ENCODE measurements at regions not wholly inside any gene's neighbourhood (a gene's known extent, or its start where the extent isn't known, plus 50 kb on each side); places are given as distances from the start of the nearest gene placed in this dataset.

- DNase-seq, result no peak
Measured at GRCh38 chr3:117201901-117202774, 492.6 kb downstream of the TUSC7 start.

DNA sequence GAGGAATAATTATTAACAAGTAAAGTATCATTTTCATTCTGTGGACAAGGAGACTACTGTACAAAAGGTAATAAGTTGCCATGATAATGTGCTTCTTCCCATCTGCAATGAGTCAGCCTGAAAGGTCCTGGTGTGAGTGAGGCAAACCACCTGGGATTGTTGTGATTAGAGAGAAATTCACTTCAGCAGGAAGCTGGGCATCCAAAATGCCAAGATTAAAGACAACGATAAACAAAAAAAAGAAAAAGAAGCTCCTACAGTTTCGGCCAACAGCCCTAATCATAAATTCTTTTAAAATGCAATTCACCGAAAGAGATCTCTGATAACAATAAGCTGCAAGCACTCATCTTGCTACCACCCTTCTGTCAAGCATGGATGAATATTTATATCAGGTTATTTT is 507.8 kb downstream of the TUSC7 start:
- no peak for DNase-seq

DNA sequence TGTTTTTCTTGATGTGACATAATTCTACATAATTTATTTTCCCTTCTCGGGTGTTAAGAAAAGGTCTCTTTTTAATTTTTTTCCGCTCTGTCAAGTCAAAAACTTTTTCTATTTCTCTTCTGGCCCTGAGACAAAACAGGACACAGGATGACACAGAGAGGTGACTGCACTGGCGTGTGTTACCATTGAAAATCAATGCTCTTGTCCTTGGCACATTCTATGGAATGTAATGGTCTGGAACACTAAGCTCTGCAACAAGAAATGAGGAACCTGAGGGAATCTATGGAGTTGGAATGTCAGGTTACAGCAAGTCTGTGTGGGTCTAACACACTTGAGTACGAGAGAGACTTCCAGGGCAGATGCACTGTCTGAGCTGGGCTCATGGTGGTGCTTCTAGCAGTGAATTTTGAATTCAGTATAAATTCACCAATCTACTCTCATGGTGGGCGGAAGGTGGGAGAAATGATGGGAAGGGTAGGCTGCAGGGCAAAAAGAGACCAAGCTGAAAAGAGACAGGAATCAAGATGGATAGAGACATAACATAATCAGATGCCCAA is 508.3 kb downstream of the TUSC7 start:
- DNase-seq, result no peak

GRCh38 chr3:117218641-117219048 is 509.1 kb downstream of the TUSC7 start:
- no peak for DNase-seq

DNA sequence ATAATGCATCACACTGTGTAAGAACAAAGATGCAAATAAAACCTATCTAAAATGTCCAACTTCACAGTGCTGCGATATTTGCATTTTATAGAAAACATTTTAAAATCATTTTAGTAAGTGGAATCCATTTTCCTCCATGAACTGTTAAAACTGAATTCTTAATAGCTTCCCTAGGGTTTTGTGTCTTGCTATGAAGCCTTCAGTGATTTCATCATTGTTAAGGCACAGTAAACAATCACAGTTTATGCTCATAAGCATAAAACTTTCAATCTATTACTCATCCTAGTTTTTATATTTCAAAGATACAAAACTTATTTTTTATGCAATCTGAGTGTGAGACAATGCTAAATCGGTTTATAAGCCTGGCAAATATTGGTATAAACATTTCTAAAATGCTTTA is 509.7 kb downstream of the TUSC7 start:
- no peak for DNase-seq

- no peak for DNase-seq
Measured at GRCh38 chr3:117226932-117227331, 517.4 kb downstream of the TUSC7 start.

DNA sequence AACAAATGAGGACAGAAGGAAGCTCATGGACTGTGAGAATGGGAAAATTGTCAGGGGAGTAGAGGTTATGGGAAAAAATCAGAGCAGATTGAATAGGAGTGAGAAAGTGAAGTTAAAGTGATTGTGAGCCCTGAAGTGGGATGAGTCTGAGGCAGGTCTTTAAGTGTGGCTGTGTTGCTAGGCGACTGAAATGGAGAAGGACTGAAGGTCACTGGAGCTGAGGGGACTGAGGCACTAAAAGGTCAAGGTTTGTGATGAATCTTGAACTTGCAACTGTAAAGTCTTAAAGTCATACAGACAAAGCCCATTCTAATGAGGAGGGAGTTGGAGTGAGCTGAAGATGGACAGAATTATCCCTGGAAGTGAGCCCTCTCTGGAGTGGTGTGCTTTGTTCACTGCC is 518.9 kb downstream of the TUSC7 start:
- no peak for DNase-seq

- DNase-seq, result no peak
Measured at GRCh38 chr3:117230924-117231323, 521.3 kb downstream of the TUSC7 start.

- DNase-seq, result no peak
Measured at GRCh38 chr3:117234331-117234730, 524.8 kb downstream of the TUSC7 start.

DNA sequence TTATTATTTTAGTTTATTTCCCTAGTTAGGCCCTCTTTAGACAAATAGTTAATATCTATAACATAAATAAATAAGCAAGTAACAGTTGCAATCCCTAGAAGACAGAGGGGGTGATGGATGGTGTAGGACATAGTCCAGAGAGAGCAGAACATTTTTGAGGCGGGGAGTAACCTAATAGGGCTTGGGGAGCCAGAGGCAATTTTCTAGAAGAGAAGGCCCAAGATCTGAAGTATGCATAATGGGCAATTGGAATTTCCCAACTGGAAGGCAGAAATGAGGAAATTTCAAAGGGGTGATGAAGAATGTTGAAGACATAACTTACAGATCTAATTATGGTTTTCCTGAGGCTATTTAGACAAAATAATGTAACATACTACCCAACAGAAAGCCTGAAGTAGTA is 525.7 kb downstream of the TUSC7 start:
- DNase-seq, result no peak

DNA sequence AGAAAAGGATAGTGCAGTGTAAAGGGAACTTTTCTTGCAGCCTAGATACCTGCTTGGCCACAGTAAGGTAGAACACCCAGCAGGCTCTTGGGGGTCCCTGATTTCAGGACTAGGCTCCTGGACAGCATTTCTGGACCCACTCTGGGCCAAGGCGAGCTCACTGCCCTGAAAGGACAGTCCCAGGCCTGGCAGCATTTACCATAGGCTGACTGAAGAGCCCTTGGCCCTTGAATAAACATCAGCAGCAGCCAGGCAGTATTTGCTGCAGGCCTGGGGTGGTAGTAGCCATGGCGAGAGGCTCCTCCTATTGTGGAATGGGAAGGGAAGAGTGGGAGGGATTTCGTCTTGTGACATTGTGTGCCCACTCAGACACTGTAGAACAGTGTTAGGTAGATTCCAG is 529.2 kb downstream of the TUSC7 start:
- DNase-seq, result no peak

DNA sequence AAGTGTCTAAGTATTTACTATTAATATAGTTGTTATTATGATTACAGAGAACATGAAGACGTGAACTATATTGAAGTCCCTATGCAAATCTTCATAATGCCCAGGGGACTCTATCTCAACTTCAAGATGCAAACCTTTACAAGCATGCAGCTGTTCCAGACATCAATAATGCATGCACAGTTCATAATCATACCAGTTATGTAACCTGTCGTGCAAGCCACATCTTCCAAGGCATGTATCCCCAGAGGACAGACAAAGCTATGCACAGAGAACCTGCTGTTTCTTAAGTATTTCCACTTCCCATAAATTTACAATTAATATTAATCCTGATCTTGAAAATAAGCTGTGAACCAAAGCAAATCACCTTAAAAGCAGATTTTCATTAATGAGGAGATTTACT is 534.1 kb downstream of the TUSC7 start:
- DNase-seq, result no peak

GRCh38 chr3:117246771-117247555 is 537.4 kb downstream of the TUSC7 start:
- no peak for DNase-seq

DNA sequence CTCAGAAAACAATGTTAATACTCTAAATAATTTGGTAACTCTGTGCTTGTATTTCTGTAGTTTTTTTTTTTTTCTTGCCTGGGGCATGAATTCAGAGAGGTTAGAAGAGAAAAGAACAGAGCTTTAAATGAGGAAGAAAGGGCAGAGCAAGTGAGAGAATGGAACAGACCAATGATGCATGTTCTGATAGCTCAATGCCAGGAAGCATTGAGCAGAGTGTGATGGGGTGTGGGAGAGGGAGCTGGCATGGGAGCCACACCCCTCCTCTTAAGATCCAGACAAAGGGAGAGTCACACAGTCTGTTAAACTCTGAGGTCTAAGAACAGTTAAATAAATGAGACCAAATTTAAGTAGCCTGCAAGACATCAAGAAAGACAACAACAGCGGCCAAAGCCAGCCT is 538.6 kb downstream of the TUSC7 start:
- DNase-seq, result no peak

- no peak for DNase-seq
Measured at GRCh38 chr3:117252208-117252607, 542.6 kb downstream of the TUSC7 start.

GRCh38 chr3:117252651-117253050 is 543.1 kb downstream of the TUSC7 start:
- DNase-seq, result no peak

DNA sequence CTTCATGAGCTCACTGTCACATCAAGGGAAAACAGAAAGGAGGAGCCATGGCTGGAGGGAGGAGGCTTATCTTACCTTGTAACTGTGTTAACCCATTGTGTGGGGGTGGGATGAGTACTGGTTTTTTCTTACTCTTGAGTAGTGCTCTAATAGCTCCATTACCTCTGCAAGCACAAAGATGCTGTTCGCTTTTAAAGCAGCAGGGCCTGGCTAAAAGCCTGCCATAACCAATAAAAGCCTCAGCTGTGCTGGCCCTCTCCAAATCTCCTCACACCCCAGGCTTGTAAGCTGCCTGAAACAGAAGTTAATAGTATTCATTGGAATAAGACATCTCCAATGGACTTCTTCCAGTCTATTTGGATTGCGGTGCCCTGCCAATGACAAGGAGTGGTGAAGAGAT is 544.1 kb downstream of the TUSC7 start:
- no peak for DNase-seq

GRCh38 chr3:117254985-117255384 is 545.4 kb downstream of the TUSC7 start:
- no peak for DNase-seq

DNA sequence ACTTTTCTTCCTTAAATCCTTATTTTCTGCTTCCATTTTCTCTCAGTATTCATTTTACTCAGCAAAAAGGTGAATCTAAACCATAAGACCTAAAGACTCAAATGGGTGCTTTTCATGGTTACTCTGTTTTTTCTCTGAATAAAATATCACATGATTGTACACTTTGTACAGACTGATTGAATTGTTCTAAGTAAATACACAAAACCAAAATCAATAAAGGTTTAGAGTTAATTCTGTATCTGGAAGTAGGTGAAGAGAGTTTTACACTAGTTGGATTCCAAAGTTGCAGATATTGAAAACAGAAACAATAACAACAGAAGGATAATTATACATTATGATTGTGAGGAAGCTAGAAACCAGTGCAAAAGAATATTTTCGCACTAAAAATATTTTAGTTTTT is 546.2 kb downstream of the TUSC7 start:
- no peak for DNase-seq

- DNase-seq, result no peak
Measured at GRCh38 chr3:117261983-117262421, 552.4 kb downstream of the TUSC7 start.

GRCh38 chr3:117263270-117263669 is 553.7 kb downstream of the TUSC7 start:
- no peak for DNase-seq

DNA sequence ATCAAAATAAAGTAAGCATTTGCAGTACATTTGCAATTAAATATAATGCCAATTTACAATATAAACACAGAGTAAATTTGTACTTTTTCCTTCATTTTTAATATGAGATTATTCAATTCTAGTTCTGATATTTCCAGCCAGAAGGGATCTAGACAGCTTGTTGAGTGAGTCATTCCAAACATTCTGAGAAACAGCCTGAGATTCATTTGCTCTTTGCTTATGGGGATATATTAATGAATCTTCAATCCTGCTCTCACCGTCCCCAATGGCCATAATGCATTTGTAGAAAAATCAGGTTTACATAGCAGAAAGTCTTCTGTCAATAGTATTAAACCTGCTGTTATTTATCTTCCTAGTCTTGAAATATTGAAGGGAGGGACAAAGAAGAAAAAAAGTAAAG is 554.2 kb downstream of the TUSC7 start:
- DNase-seq, result no peak

DNA sequence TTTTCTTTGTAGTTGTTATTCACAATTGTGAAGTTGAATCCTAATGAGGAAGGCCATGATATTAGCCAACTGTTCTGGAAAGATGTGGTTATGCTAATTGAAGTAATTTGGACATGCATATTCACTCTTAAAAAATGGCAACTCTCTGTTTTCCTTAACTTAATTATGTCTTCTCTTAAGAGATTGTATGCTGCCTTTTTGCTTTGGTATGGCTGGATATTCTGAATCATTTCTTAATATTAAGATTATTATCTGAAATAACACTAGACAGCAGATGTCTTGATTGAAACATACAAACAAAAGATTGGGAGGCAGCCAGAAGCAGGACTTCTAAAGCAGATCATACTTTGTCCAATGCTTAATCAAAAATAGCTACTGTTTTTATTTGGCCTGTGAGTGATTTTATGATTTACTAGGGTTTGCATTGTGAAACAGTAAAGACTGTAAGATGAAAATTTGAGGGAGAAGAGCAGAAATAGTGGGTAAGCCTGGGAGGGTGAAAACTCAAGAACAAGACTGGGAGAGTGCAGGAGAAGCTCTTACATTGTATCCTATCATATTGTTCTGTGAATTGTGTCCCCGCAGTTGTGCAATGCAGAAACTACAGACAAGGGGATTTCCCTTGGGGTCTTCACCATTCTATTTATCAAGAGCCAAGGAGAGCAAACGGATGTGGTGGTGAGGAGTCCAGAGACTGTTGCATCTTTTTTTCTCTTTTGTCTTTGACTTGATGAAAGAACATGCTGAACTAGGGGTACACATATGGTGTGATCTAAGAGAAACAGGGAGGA is 554.8 kb downstream of the TUSC7 start:
- no peak for DNase-seq

All from activated CD8-positive, alpha-beta memory T cell treated with anti-CD3 and anti-CD28 coated beads for 24 hours (primary cell).